GM06990 (cell line): ENCODE measurements at regions not wholly inside any gene's neighbourhood (a gene's known extent, or its start where the extent isn't known, plus 50 kb on each side); places are given as distances from the start of the nearest gene placed in this dataset.

ENCODE experiments used
- DNase-seq: peaks from one replicate; pipeline ENCODE4 v3.0.0-alpha.2; 2011; ENCODE audit not compliant: insufficient read length; ENCODE audit errors: extremely low read depth
- H3K27me3 ChIP-seq: replicated peaks from 2 replicates; pipeline ENCODE4 v1.6.0; 2011; ENCODE audit warnings: low read length; ENCODE audit not compliant: control insufficient read depth, insufficient read depth
- H3K36me3 ChIP-seq: 2 replicates; pipeline ENCODE4 v1.5.1; 2011; ENCODE audit warnings: low read length; ENCODE audit not compliant: control insufficient read depth, insufficient read depth
- H3K4me3 ChIP-seq: replicated peaks from 2 replicates; pipeline ENCODE4 v1.5.1; 2011; ENCODE audit warnings: low read depth, mild to moderate bottlenecking, control low read depth, low read length
- CTCF ChIP-seq: IDR thresholded peaks from 2 replicates; pipeline ENCODE4 v1.5.1; 2011; ENCODE audit warnings: low read length, control low read depth, mild to moderate bottlenecking, inconsistent platforms; ENCODE audit not compliant: insufficient read depth, poor library complexity, severe bottlenecking

- no peak for TF ChIP-seq CTCF
- DNase-seq, result no peak
- Histone ChIP-seq H3K36me3 (no peaks in the 10 kb centered on the region), H3K27me3 (no peaks in the 10 kb centered on the region), H3K4me3 (no peak overlapping the region)
These were observed 270.7 kb upstream of the TRPC7 start for GRCh38 chr5:136636001-136636400.

- no peak for TF ChIP-seq CTCF
- Histone ChIP-seq H3K4me3 (no peak overlapping the region), H3K36me3 (no peaks in the 10 kb centered on the region), H3K27me3 (no peaks in the 10 kb centered on the region)
- no peak for DNase-seq
These were observed 265.8 kb upstream of the TRPC7 start for GRCh38 chr5:136631186-136631585.

GRCh38 chr5:136629125-136629792 is 263.9 kb upstream of the TRPC7 start:
- H3K4me3 ChIP-seq, result no peak overlapping the region
- no peak for DNase-seq
- no peak for TF ChIP-seq CTCF
- no peaks in the 10 kb centered on the region for H3K27me3 ChIP-seq
- H3K36me3 ChIP-seq, result no peaks in the 10 kb centered on the region

- Histone ChIP-seq H3K36me3 (no peaks in the 10 kb centered on the region), H3K27me3 (no peaks in the 10 kb centered on the region; the same call in 1 of the 2 replicates), H3K4me3 (no peak overlapping the region)
- no peak for DNase-seq
- TF ChIP-seq CTCF, result no peak
These were observed 261.2 kb upstream of the TRPC7 start for GRCh38 chr5:136626531-136626930.

- no peaks in the 10 kb centered on the region; the same call in 1 of the 2 replicates for H3K27me3 ChIP-seq
- H3K36me3 ChIP-seq, result no peaks in the 10 kb centered on the region
- H3K4me3 ChIP-seq, result no peak overlapping the region
- DNase-seq, result no peak
- TF ChIP-seq CTCF, result no peak
These were observed 257.4 kb upstream of the TRPC7 start for GRCh38 chr5:136622747-136623146.

GRCh38 chr5:136621743-136622142 is 256.4 kb upstream of the TRPC7 start:
- H3K27me3 ChIP-seq, result no peaks in the 10 kb centered on the region; the same call in 1 of the 2 replicates
- no peak for DNase-seq
- H3K36me3 ChIP-seq, result no peaks in the 10 kb centered on the region
- no peak for TF ChIP-seq CTCF
- H3K4me3 ChIP-seq, result no peak overlapping the region
